SIG-M5 treated with dmso at 0.1 percent for 504 hours (cell line): ENCODE measurements at regions not wholly inside any gene's neighbourhood (a gene's known extent, or its start where the extent isn't known, plus 50 kb on each side); places are given as distances from the start of the nearest gene placed in this dataset.
"Not testable (repeated sequence)": the region's sequence is repeated elsewhere in the genome, so short reads cannot be mapped to it uniquely, and the experiment has no call there.

Source experiments
- DNase-seq: peaks from one replicate; lab custom pipeline; 2025; ENCODE audit not compliant: unreplicated experiment; lab: John Stamatoyannopoulos, UW

GRCh38 chr5:17326600-17327037 is 109.2 kb downstream of the BASP1 start:
- DNase-seq, result no peak

- no peak for DNase-seq
These were observed 109.7 kb downstream of the BASP1 start for GRCh38 chr5:17327048-17327625.

GRCh38 chr5:17329571-17329970 is 112.1 kb downstream of the BASP1 start:
- no peak for DNase-seq

GRCh38 chr5:17330386-17330785 is 113.0 kb downstream of the BASP1 start:
- DNase-seq, result no peak

- no peak for DNase-seq
These were observed 114.2 kb downstream of the BASP1 start for GRCh38 chr5:17331651-17332050.

GRCh38 chr5:17333755-17334154 is 116.3 kb downstream of the BASP1 start:
- no peak for DNase-seq

- peak; percentile 15 for DNase-seq
These were observed 118.6 kb downstream of the BASP1 start for GRCh38 chr5:17336054-17336453.

GRCh38 chr5:17336723-17337122 is 119.3 kb downstream of the BASP1 start:
- not testable (repeated sequence) for DNase-seq

- DNase-seq, result no peak
These were observed 122.4 kb downstream of the BASP1 start for GRCh38 chr5:17339841-17340240.

GRCh38 chr5:17340379-17340778 is 122.9 kb downstream of the BASP1 start:
- no peak for DNase-seq

- DNase-seq, result no peak
These were observed 123.4 kb downstream of the BASP1 start for GRCh38 chr5:17340819-17341218.

GRCh38 chr5:17343675-17344074 is 126.2 kb downstream of the BASP1 start:
- DNase-seq, result peak; percentile 25

- no peak for DNase-seq
These were observed 129.4 kb downstream of the BASP1 start for GRCh38 chr5:17346811-17347210.

GRCh38 chr5:17352223-17352622 is 134.8 kb downstream of the BASP1 start:
- DNase-seq, result no peak

- DNase-seq, result no peak
These were observed 136.8 kb downstream of the BASP1 start for GRCh38 chr5:17354265-17354664.

GRCh38 chr5:17355586-17356346 is 138.3 kb downstream of the BASP1 start:
- no peak for DNase-seq

- DNase-seq, result no peak
These were observed 139.1 kb downstream of the BASP1 start for GRCh38 chr5:17356551-17356950.

- DNase-seq, result no peak
These were observed 140.1 kb downstream of the BASP1 start for GRCh38 chr5:17357504-17357903.

GRCh38 chr5:17358031-17358430 is 140.0 kb upstream of the TAF11L2 start:
- no peak for DNase-seq

GRCh38 chr5:17359451-17360011 is 138.5 kb upstream of the TAF11L2 start:
- no peak for DNase-seq

GRCh38 chr5:17360879-17361278 is 137.2 kb upstream of the TAF11L2 start:
- DNase-seq, result no peak

- peak; percentile 15 for DNase-seq
These were observed 136.7 kb upstream of the TAF11L2 start for GRCh38 chr5:17361331-17361730.
